Suprapubic skin (tissue), 4 donors: ENCODE measurements at regions not wholly inside any gene's neighbourhood (a gene's known extent, or its start where the extent isn't known, plus 50 kb on each side); places are given as distances from the start of the nearest gene placed in this dataset.

Source experiments
- DNase-seq, 2 donors: peaks; one replicate each; pipeline ENCODE4 v3.0.0-alpha.2; 2019; ENCODE audit warnings: low spot score in 2 of 2
- H3K27ac ChIP-seq: fragments of 200-600 bp; sonication (generic); one replicate; pipeline ENCODE4 v1.5.1; 2019
- H3K27me3 ChIP-seq: fragments of 200-600 bp; sonication (generic); one replicate; pipeline ENCODE4 v1.5.1; 2019
- H3K36me3 ChIP-seq: fragments of 200-600 bp; sonication (generic); one replicate; pipeline ENCODE4 v1.5.1; 2019
- H3K4me1 ChIP-seq: fragments of 200-600 bp; sonication (generic); one replicate; pipeline ENCODE4 v1.5.1; 2019
- H3K4me3 ChIP-seq: fragments of 200-600 bp; sonication (generic); one replicate; pipeline ENCODE4 v1.5.1; 2019; ENCODE audit warnings: mild to moderate bottlenecking
- H3K9me3 ChIP-seq: fragments of 200-600 bp; sonication (generic); one replicate; pipeline ENCODE4 v1.5.1; 2019
- EP300 ChIP-seq: sonication (generic); formaldehyde crosslinking; IDR thresholded peaks from one replicate; pipeline ENCODE4 v1.6.1; 2017; ENCODE audit warnings: antibody characterized with exemption
- POLR2A ChIP-seq, 2 donors: fragments of 450-650 bp; IDR thresholded peaks; one replicate each; pipeline ENCODE4 v1.6.1; 2017; ENCODE audit warnings: antibody characterized with exemption in 2 of 2, mild to moderate bottlenecking in 2 of 2, moderate library complexity in 2 of 2
- POLR2AphosphoS5 ChIP-seq, 3 donors: sonication (generic); formaldehyde crosslinking; IDR thresholded peaks; one replicate each; pipeline ENCODE4 v1.6.1; 2017; ENCODE audit warnings: antibody characterized with exemption in 3 of 3
- WGBS: methylation state at CpG from one replicate; pipeline ENCODE4 v1.1.5; 2018; 5-methylcytosine and 5-hydroxymethylcytosine counted together
- TF ChIP-seq, protein P1 (sequence below), 2 donors: fragments of 200-600 bp in 1 of 2; fragments of 450-650 bp in 1 of 2; sonication (generic) in 1 of 2; IDR thresholded peaks; one replicate each; pipeline ENCODE4 v1.5.1; 2016 to 2019; ENCODE audit warnings: antibody characterized with exemption in 2 of 2, mild to moderate bottlenecking in 1 of 2, moderate library complexity in 1 of 2

DNA sequence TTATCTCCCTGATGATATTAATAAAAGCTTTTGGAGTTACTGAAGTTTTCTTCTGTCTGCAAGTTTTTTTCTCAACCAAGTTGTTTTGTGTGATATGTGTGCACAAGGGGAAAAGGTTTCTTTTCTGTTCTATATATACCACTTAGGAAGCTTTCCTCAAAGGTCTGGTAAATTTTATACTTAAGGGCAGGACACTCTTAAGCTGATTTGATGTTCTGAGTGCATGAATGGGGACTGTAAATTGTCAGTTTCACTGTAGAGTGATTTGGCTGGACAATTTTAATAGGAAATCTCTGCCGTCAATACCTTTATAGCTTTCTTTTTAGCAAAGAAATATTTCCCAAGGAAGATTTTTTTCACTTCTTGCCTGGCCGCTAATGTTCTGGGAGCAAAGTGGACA is 354.7 kb downstream of the TGFB2 start:
- no peaks in the 10 kb centered on the region for H3K9me3 ChIP-seq
- H3K27ac ChIP-seq, result no peak overlapping the region
- no peaks in the 10 kb centered on the region for H3K27me3 ChIP-seq
- 93% methylated on average over 2 of the region's 2 CpGs for WGBS
- DNase-seq, result no peak
- no peaks in the 10 kb centered on the region for H3K4me1 ChIP-seq
- H3K36me3 ChIP-seq, result no peaks in the 10 kb centered on the region
- no peak overlapping the region for H3K4me3 ChIP-seq
- TF ChIP-seq POLR2A (IDR thresholded peaks at IDR 0.05), result no peak
- TF ChIP-seq, protein P1, sequence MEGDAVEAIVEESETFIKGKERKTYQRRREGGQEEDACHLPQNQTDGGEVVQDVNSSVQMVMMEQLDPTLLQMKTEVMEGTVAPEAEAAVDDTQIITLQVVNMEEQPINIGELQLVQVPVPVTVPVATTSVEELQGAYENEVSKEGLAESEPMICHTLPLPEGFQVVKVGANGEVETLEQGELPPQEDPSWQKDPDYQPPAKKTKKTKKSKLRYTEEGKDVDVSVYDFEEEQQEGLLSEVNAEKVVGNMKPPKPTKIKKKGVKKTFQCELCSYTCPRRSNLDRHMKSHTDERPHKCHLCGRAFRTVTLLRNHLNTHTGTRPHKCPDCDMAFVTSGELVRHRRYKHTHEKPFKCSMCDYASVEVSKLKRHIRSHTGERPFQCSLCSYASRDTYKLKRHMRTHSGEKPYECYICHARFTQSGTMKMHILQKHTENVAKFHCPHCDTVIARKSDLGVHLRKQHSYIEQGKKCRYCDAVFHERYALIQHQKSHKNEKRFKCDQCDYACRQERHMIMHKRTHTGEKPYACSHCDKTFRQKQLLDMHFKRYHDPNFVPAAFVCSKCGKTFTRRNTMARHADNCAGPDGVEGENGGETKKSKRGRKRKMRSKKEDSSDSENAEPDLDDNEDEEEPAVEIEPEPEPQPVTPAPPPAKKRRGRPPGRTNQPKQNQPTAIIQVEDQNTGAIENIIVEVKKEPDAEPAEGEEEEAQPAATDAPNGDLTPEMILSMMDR (IDR thresholded peaks at IDR 0.05), result no peak
- TF ChIP-seq POLR2AphosphoS5 (IDR thresholded peaks at IDR 0.05), result no peak
- no peak for TF ChIP-seq EP300

DNA sequence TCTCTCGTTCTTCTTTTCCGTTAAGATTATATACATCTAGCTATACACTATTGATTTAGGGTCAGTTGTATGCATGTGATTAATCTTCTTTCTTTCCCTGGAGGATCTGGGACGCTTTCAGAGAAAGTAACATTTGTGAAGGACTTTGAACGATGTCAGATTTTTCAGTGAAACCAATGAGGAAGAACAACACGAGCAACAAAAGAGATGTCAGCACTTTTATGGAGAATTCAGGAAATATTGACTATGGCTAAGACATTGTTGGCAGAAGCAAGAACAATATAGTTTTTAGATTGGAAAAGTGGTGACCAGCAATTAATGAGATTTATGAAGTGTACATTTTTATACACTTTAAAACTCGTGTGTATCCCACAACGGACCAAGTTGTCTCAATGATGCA is 355.5 kb downstream of the TGFB2 start:
- Histone ChIP-seq H3K36me3 (no peaks in the 10 kb centered on the region), H3K4me3 (no peak overlapping the region), H3K9me3 (no peaks in the 10 kb centered on the region), H3K27ac (no peak overlapping the region), H3K27me3 (no peaks in the 10 kb centered on the region), H3K4me1 (no peaks in the 10 kb centered on the region)
- DNase-seq, result no peak
- WGBS, result 87% methylated on average over 7 of the region's 7 CpGs
- TF ChIP-seq POLR2A (IDR thresholded peaks at IDR 0.05), result no peak
- TF ChIP-seq POLR2AphosphoS5 (IDR thresholded peaks at IDR 0.05), result no peak
- TF ChIP-seq, protein P1 (IDR thresholded peaks at IDR 0.05), result no peak
- TF ChIP-seq EP300, result no peak

DNA sequence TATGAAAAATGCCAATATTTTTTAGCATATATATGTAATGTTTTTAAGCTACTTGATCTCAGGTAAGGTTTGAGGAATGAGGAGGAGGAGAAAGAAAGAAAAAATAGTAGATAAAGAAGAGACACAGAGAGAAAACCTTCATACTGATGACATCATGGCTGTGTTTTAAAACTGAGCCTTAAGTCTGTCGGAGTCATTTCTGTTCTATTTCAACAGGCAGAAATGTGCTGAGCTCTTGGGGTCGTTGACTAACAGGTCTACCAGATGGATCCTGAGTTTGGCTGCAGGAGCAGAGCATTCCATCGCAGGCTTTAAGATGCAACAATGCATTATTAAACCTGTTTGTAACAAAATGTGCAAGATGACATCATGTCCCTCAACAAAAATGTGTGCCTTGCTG is 356.0 kb downstream of the TGFB2 start:
- 82% methylated on average over 3 of the region's 3 CpGs for WGBS

DNA sequence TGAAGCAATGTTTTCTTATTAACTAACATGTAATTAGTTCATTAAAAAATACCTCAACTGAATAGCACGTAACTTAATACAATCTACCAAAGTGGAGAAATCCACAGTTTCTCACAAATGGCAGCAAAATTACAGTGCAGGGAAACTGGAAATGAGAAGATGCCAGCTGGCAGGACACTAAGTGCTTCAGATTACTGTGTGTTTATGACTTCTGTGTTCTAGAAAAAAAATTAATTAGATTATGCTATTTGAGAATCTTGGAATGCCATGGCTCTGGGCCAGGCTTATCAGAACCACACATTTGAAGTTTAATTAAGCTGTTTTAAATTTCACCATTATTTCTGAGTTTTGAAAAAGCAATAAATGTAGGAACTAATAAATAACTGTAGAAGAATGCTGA is 357.6 kb downstream of the TGFB2 start:
- Histone ChIP-seq H3K4me1 (no peaks in the 10 kb centered on the region), H3K27ac (no peak overlapping the region), H3K9me3 (no peaks in the 10 kb centered on the region), H3K36me3 (no peaks in the 10 kb centered on the region), H3K4me3 (no peak overlapping the region), H3K27me3 (no peaks in the 10 kb centered on the region)
- TF ChIP-seq POLR2A (IDR thresholded peaks at IDR 0.05) (no peak), POLR2AphosphoS5 (IDR thresholded peaks at IDR 0.05) (no peak), EP300 (no peak)
- TF ChIP-seq, protein P1 (IDR thresholded peaks at IDR 0.05), result no peak
- DNase-seq, result no peak
- 82% methylated on average over 1 of the region's 1 CpG for WGBS

More for the DNA sequence above, 356.0 kb downstream of the TGFB2 start:
- Histone ChIP-seq H3K27ac (no peak overlapping the region), H3K9me3 (no peaks in the 10 kb centered on the region), H3K4me3 (no peak overlapping the region), H3K4me1 (no peaks in the 10 kb centered on the region), H3K36me3 (no peaks in the 10 kb centered on the region), H3K27me3 (no peaks in the 10 kb centered on the region)
- DNase-seq, result no peak
- no peak for TF ChIP-seq EP300
- no peak for TF ChIP-seq POLR2A (IDR thresholded peaks at IDR 0.05)
- TF ChIP-seq, protein P1 (IDR thresholded peaks at IDR 0.05), result no peak
- TF ChIP-seq POLR2AphosphoS5 (IDR thresholded peaks at IDR 0.05), result no peak

DNA sequence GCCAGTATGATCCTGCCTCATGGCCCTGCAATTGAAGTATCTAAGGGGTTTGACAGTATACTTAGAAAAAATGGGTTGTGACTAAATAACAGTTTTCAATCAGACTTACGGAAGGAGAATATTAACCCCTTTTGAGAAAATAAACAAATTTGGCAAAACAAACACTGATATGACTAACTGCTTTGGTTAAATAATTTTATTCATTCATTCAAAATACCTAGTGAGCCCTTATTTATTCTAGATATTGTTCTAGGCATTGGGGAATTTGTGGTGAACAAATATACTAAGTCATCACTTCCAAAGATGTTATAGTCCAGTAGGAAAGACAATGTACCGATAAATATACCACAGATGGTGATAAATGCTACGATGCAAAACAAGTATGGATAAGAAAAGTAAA is 358.7 kb downstream of the TGFB2 start:
- H3K9me3 ChIP-seq, result no peaks in the 10 kb centered on the region
- H3K27me3 ChIP-seq, result no peaks in the 10 kb centered on the region
- no peak overlapping the region for H3K27ac ChIP-seq
- no peak for DNase-seq
- WGBS, result 93% methylated on average over 3 of the region's 3 CpGs
- no peaks in the 10 kb centered on the region for H3K4me1 ChIP-seq
- no peaks in the 10 kb centered on the region for H3K36me3 ChIP-seq
- TF ChIP-seq, protein P1 (IDR thresholded peaks at IDR 0.05), result no peak
- no peak for TF ChIP-seq EP300
- no peak for TF ChIP-seq POLR2A (IDR thresholded peaks at IDR 0.05)
- TF ChIP-seq POLR2AphosphoS5 (IDR thresholded peaks at IDR 0.05), result no peak
- H3K4me3 ChIP-seq, result no peak overlapping the region
